Aorta (tissue), 5 donors: ENCODE measurements at regions not wholly inside any gene's neighbourhood (a gene's known extent, or its start where the extent isn't known, plus 50 kb on each side); places are given as distances from the start of the nearest gene placed in this dataset.
"Not testable (repeated sequence)": the region's sequence is repeated elsewhere in the genome, so short reads cannot be mapped to it uniquely, and the experiment has no call there.

ENCODE experiments used
- ATAC-seq: fragments of 200-7000 bp; cut with Tn5 transposase; one replicate; pipeline ENCODE4 v1.9.1; 2022; ENCODE audit warnings: moderate library complexity; ENCODE audit not compliant: low FRiP score
- DNase-seq, 2 donors: peaks; one replicate each; pipeline ENCODE4 v3.0.0-alpha.2; 2020
- H3K27ac ChIP-seq, 2 donors: one replicate each; pipeline ENCODE4 v1.5.1; 2013; ENCODE audit warnings: low read length in 2 of 2, mild to moderate bottlenecking in 2 of 2, moderate library complexity in 2 of 2, control low read depth in 1 of 2, inconsistent platforms in 1 of 2, low read depth in 1 of 2
- H3K27me3 ChIP-seq, 2 donors: one replicate each; pipeline ENCODE4 v1.6.1; 2013; ENCODE audit warnings: control low read depth in 1 of 2, low read length in 1 of 2, mild to moderate bottlenecking in 1 of 2, moderate library complexity in 1 of 2; ENCODE audit not compliant: insufficient read depth in 2 of 2, control insufficient read depth in 1 of 2
- H3K36me3 ChIP-seq, 2 donors: one replicate each; pipeline ENCODE4 v1.6.1; 2013; ENCODE audit warnings: control low read depth in 1 of 2, low read length in 1 of 2, mild to moderate bottlenecking in 1 of 2; ENCODE audit not compliant: insufficient read depth in 2 of 2, control insufficient read depth in 1 of 2
- H3K4me1 ChIP-seq, 2 donors: one replicate each; pipeline ENCODE4 v1.6.1; 2013; ENCODE audit warnings: low read length in 2 of 2, control low read depth in 1 of 2, mild to moderate bottlenecking in 1 of 2, moderate library complexity in 1 of 2; ENCODE audit not compliant: insufficient read depth in 2 of 2, control insufficient read depth in 1 of 2
- H3K4me3 ChIP-seq, 2 donors: one replicate each; pipeline ENCODE4 v1.5.1; 2013; ENCODE audit warnings: low read length in 2 of 2, control low read depth in 1 of 2, mild to moderate bottlenecking in 1 of 2
- H3K9me3 ChIP-seq: one replicate; pipeline ENCODE4 v1.6.1; 2013; ENCODE audit warnings: mild to moderate bottlenecking, low read length; ENCODE audit not compliant: control insufficient read depth
- WGBS, 2 donors: extraction: QIAGEN DNeasy Blood & Tissue Kit; methylation state at CpG; one replicate each; pipeline ENCODE4 v1.1.7; 2013; 5-methylcytosine and 5-hydroxymethylcytosine counted together
- intact Hi-C, 2 donors: fragments of 100-400 bp; cut with DNase I; formaldehyde crosslinking; loops; one replicate each; pipeline versions ENCODE4 v1.14.2 to v1.15.0; 2022
- donor health status: healthy with polysubstance abuse.
- donor health status: Bipolar disorder and iron deficiency.
- donor health status: DM: no; HTN: no; CAD: no.
- donor health status: DM: no; HTN: no; CAD: no.
- donor health status: DM: yes; HTN: yes; CAD: no.

GRCh38 chr18:1653873-1654272 is 749.2 kb downstream of the ADCYAP1 start:
- ATAC-seq (no peak), DNase-seq (no peak)
- H3K4me1 ChIP-seq, result no peaks in the 10 kb centered on the region
- H3K27me3 ChIP-seq, result no peaks in the 10 kb centered on the region
- no peak overlapping the region for H3K27ac ChIP-seq
- 30% methylated on average over 4 of the region's 4 CpGs for WGBS, 2 donors
- H3K4me3 ChIP-seq, result no peak overlapping the region
- H3K36me3 ChIP-seq, result no peaks in the 10 kb centered on the region
- no peaks in the 10 kb centered on the region for H3K9me3 ChIP-seq
- intact Hi-C loops, result no loop called here

- no peak overlapping the region for H3K4me3 ChIP-seq
- no peaks in the 10 kb centered on the region for H3K36me3 ChIP-seq
- WGBS, 2 donors, result 82 to 90% methylated on average over 1 of the region's 1 CpG
- intact Hi-C loops, result no loop called here
- no peaks in the 10 kb centered on the region for H3K27me3 ChIP-seq
- H3K27ac ChIP-seq, result no peak overlapping the region
- DNase-seq, result no peak
- ATAC-seq, result no peak
- H3K9me3 ChIP-seq, result no peaks in the 10 kb centered on the region
- H3K4me1 ChIP-seq, result no peaks in the 10 kb centered on the region
These were observed 753.2 kb downstream of the ADCYAP1 start for GRCh38 chr18:1657876-1658275.

GRCh38 chr18:1658908-1659566 is 754.4 kb downstream of the ADCYAP1 start:
- no peak for ATAC-seq
- WGBS, 2 donors, result 5 to 15% methylated on average over 9 of the region's 9 CpGs
- H3K27ac ChIP-seq, result no peak overlapping the region
- no peaks in the 10 kb centered on the region for H3K27me3 ChIP-seq
- intact Hi-C loops, result no loop called here
- no peaks in the 10 kb centered on the region for H3K4me1 ChIP-seq
- no peak overlapping the region for H3K4me3 ChIP-seq
- H3K36me3 ChIP-seq, result no peaks in the 10 kb centered on the region
- DNase-seq, result no peak
- H3K9me3 ChIP-seq, result no peaks in the 10 kb centered on the region

- intact Hi-C loops, result no loop called here
- WGBS, 2 donors, result 49 to 55% methylated on average over 12 of the region's 12 CpGs
These were observed 759.4 kb downstream of the ADCYAP1 start for GRCh38 chr18:1663879-1664705.

GRCh38 chr18:1665079-1665478 is 760.4 kb downstream of the ADCYAP1 start:
- WGBS, 2 donors, result 3 to 7% methylated on average over 1 of the region's 1 CpG
- no peak for DNase-seq
- Histone ChIP-seq H3K4me1 (no peaks in the 10 kb centered on the region), H3K27me3 (no peaks in the 10 kb centered on the region), H3K27ac (no peak overlapping the region), H3K9me3 (no peaks in the 10 kb centered on the region), H3K4me3 (no peak overlapping the region), H3K36me3 (no peaks in the 10 kb centered on the region)
- no peak for ATAC-seq
- intact Hi-C loops, result no loop called here

More at GRCh38 chr18:1663879-1664705, 759.4 kb downstream of the ADCYAP1 start:
- Histone ChIP-seq H3K36me3 (no peaks in the 10 kb centered on the region), H3K9me3 (no peaks in the 10 kb centered on the region), H3K27ac (no peak overlapping the region), H3K4me3 (no peak overlapping the region), H3K4me1 (no peaks in the 10 kb centered on the region), H3K27me3 (no peaks in the 10 kb centered on the region)
- DNase-seq (peak; percentile 69 to 71), ATAC-seq (no peak)

- Histone ChIP-seq H3K9me3 (no peaks in the 10 kb centered on the region), H3K4me1 (no peaks in the 10 kb centered on the region), H3K27me3 (no peaks in the 10 kb centered on the region), H3K36me3 (no peaks in the 10 kb centered on the region), H3K4me3 (no peak overlapping the region), H3K27ac (no peak overlapping the region)
- intact Hi-C loops, result no loop called here
- DNase-seq, result no peak
- 36 to 43% methylated on average over 4 of the region's 4 CpGs for WGBS, 2 donors
- ATAC-seq, result no peak
These were observed 763.6 kb downstream of the ADCYAP1 start for GRCh38 chr18:1668279-1668678.

GRCh38 chr18:1671710-1672109 is 767.0 kb downstream of the ADCYAP1 start:
- DNase-seq, H3K4me3 ChIP-seq, ATAC-seq, H3K9me3 ChIP-seq, intact Hi-C loops, H3K4me1 ChIP-seq, H3K27ac ChIP-seq, H3K27me3 ChIP-seq, H3K36me3 ChIP-seq: not testable (repeated sequence)
- WGBS, 2 donors, result 88 to 90% methylated on average over 2 of the region's 2 CpGs

- no peaks in the 10 kb centered on the region for H3K36me3 ChIP-seq
- intact Hi-C loops, result no loop called here
- ATAC-seq (no peak), DNase-seq (no peak)
- H3K9me3 ChIP-seq, result no peaks in the 10 kb centered on the region
- H3K27ac ChIP-seq, result no peak overlapping the region
- 84 to 88% methylated on average over 3 of the region's 3 CpGs for WGBS, 2 donors
- no peak overlapping the region for H3K4me3 ChIP-seq
- no peaks in the 10 kb centered on the region for H3K27me3 ChIP-seq
- no peaks in the 10 kb centered on the region for H3K4me1 ChIP-seq
These were observed 771.7 kb downstream of the ADCYAP1 start for GRCh38 chr18:1676387-1676786.

- intact Hi-C loops, result no loop called here
These were observed 775.4 kb downstream of the ADCYAP1 start for GRCh38 chr18:1680108-1680507.

More at GRCh38 chr18:1680108-1680507, 775.4 kb downstream of the ADCYAP1 start:
- WGBS, 2 donors, result 76 to 85% methylated on average over 1 of the region's 1 CpG
- Histone ChIP-seq H3K36me3 (no peaks in the 10 kb centered on the region), H3K9me3 (no peaks in the 10 kb centered on the region), H3K4me3 (no peak overlapping the region), H3K27me3 (no peaks in the 10 kb centered on the region), H3K4me1 (no peaks in the 10 kb centered on the region), H3K27ac (no peak overlapping the region)
- DNase-seq (no peak), ATAC-seq (no peak)
